Fibroblast of upper back skin (primary cell): ENCODE measurements at regions not wholly inside any gene's neighbourhood (a gene's known extent, or its start where the extent isn't known, plus 50 kb on each side); places are given as distances from the start of the nearest gene placed in this dataset.
A peak's percentile ranks its signal among the peaks of the same experiment; 100 is the strongest.
"Not testable (repeated sequence)": the region's sequence is repeated elsewhere in the genome, so short reads cannot be mapped to it uniquely, and the experiment has no call there.

Experiments used
- DNase-seq: peaks from one replicate; pipeline ENCODE4 v3.0.0-alpha.2; 2013

DNA sequence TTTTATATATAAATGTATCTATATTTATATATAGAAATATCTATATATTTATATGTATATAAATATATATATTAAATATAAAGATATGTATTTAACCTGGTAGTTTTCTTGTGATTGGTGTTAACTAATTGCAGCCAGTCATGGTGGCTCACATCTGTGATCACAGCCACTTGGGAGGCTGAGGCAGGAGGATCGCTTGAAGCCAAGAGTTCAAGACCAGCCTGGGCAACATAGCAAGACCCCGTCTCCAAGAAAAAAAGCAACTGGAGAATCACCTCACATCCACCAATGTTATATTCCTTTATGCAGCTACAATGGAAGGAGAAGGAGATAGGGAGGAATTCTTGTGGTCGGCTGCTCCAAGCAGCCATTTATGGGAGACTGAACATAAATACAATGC is 224.9 kb downstream of the BAMBI start:
- no peak for DNase-seq

- DNase-seq: no peak
These were observed 225.7 kb downstream of the BAMBI start for GRCh38 chr10:28903063-28903462.

GRCh38 chr10:28903736-28904135 is 226.4 kb downstream of the BAMBI start:
- DNase-seq: no peak

GRCh38 chr10:28905371-28905770 is 228.1 kb downstream of the BAMBI start:
- DNase-seq: no peak

DNA sequence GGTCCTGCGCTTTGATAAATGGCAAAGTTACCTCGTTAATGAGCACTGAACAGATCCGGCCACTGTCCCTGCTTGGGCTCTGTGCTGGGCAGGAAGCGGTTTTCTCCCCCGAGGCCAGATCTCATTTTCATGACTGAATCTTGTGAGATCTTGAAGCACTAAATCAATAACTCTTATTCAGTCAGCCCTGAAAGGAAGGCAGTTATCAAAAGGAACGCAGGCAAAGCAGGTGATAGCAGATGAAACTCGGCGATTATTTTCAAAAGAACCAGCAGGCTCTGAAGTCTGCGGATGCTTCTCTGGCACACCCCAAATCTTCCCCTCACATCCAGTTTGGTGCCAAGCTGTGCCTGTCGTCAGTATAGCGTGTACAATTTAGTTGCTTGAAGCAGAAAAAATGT is 228.7 kb downstream of the BAMBI start:
- no peak for DNase-seq

GRCh38 chr10:28906415-28906814 is 229.1 kb downstream of the BAMBI start:
- peak; percentile 29 for DNase-seq

- DNase-seq: peak; percentile 55
These were observed 229.6 kb downstream of the BAMBI start for GRCh38 chr10:28906934-28907333.

DNA sequence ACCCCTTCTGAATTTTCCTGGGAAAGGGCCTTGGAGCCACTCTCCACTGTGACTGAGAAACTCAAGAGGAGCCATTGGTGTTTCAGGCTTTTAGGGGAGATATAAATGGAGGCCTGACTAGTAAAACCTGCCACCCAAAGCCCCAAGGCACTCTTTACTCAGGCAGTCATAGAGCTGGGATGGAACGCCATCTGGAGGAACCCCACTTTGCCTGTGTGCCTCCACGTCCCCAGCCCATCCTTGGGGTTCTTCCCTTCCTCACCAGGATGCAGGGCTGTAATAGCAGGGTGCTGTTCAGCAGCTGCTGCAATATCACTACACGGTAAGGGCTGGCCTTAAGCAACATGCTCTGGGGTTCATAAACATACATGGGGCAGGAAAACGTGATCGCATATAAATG is 232.6 kb downstream of the BAMBI start:
- DNase-seq: no peak

DNA sequence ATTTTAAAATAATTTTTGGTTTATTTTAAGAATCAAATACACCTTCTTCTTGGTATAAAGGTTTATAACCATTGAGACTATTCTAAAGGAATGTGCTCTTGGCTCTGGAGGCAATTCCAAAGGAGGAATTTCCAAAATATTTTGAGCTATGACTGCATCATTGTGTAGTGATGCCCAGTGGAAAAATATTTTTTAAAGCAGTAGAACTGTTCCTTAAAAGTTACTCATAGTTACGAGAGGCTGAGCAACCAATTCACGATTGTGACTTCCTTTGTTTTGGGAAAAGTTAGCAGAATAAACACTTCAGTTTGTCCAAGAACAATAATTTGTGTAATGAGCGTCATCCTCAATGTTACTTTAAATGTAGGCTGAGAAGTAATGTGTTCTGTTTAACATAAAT is 233.6 kb downstream of the BAMBI start:
- peak; percentile 80 for DNase-seq

- DNase-seq: not testable (repeated sequence)
These were observed 234.2 kb downstream of the BAMBI start for GRCh38 chr10:28911511-28911910.

GRCh38 chr10:28912017-28912783 is 234.9 kb downstream of the BAMBI start:
- no peak for DNase-seq

- DNase-seq: no peak
These were observed 236.3 kb downstream of the BAMBI start for GRCh38 chr10:28913436-28914237.

- DNase-seq: no peak
These were observed 237.4 kb downstream of the BAMBI start for GRCh38 chr10:28914701-28915100.

- no peak for DNase-seq
These were observed 238.8 kb downstream of the BAMBI start for GRCh38 chr10:28915989-28916588.

DNA sequence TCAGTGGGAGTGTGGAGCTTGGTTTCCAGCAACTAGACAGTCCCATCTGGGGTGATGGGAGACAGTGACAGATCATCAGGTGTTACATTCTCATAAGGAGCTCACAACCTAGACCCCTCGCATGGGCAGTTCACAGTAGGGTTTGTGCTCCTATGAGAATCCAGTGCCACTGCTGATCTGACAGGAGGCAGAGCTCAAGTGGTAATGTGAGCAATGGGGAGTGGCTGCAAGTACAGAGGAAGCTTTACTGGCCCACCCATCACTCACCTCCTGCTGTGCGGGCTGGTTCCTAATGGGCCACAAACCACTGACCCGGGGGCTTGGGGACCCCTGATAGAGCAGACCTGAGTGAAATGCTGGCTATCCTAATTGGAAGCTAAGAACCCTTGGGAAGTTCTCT is 242.8 kb downstream of the BAMBI start:
- DNase-seq: no peak

- DNase-seq: peak; percentile 75
These were observed 244.8 kb downstream of the BAMBI start for GRCh38 chr10:28922127-28922526.

GRCh38 chr10:28922861-28923260 is 245.5 kb downstream of the BAMBI start:
- no peak for DNase-seq

- DNase-seq: no peak
These were observed 247.4 kb downstream of the BAMBI start for GRCh38 chr10:28924717-28925116.

DNA sequence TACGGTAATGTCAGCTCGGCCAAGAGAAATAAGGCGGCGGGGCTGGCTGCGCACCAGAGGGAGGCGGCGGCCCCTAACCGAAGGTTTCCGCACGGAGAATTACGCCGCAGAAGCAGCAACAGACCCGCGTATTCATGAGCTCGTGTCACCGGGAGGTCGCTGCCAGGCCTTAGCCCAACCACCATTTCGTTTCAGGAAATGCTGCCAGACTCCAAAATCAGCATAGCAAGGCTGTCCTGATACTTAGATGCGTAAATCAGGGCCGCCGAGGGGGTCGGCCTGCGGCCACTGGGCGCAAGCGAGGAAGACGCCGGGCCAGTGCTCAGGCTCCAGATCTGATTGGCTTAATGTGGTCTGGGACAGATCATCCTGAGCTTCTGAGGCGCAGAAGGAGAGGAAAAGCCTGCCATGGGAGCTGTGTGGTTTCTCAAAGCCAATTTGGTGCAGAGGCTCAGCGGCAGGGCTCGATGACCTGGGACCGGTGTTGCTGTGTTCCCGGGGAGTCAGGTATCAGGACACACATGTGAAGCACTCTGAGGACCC is 247.9 kb downstream of the BAMBI start:
- peak; percentile 31 for DNase-seq

- DNase-seq: no peak
These were observed 249.6 kb downstream of the BAMBI start for GRCh38 chr10:28926932-28927331.

- DNase-seq: no peak
These were observed 251.2 kb downstream of the BAMBI start for GRCh38 chr10:28928484-28928883.

GRCh38 chr10:28929942-28930341 is 252.6 kb downstream of the BAMBI start:
- no peak for DNase-seq
